Transverse colon (tissue), 4 donors: ENCODE measurements at regions not wholly inside any gene's neighbourhood (a gene's known extent, or its start where the extent isn't known, plus 50 kb on each side); places are given as distances from the start of the nearest gene placed in this dataset.

Source experiments
- DNase-seq: peaks from one replicate; pipeline ENCODE4 v3.0.0-alpha.2; 2019
- H3K27ac ChIP-seq, 4 donors: fragments of 200-600 bp; sonication (generic); 2 replicates each; pipeline ENCODE4 v1.5.1; 2016 to 2018; ENCODE audit warnings: inconsistent platforms in 4 of 4
- H3K27me3 ChIP-seq: fragments of 200-600 bp; sonication (generic); 2 replicates; pipeline ENCODE4 v1.5.1; 2017; ENCODE audit warnings: inconsistent platforms
- H3K36me3 ChIP-seq, 4 donors: fragments of 200-600 bp; sonication (generic); 2 replicates each; pipeline ENCODE4 v1.5.1; 2017 to 2019; ENCODE audit warnings: inconsistent platforms in 4 of 4
- H3K4me1 ChIP-seq, 4 donors: fragments of 200-600 bp; sonication (generic); 2 replicates each; pipeline ENCODE4 v1.5.1; 2017 to 2020; ENCODE audit warnings: inconsistent platforms in 4 of 4
- H3K4me3 ChIP-seq, 4 donors: fragments of 200-600 bp; sonication (generic); 1 replicate in 1 of 4; 2 replicates in 3 of 4; pipeline versions ENCODE4 v1.5.1 to v1.6.1; 2017 to 2019; ENCODE audit warnings: inconsistent platforms in 4 of 4
- H3K9me3 ChIP-seq, 2 donors: fragments of 200-600 bp; sonication (generic); 2 replicates each; pipeline ENCODE4 v1.5.1; 2017 to 2019; ENCODE audit warnings: inconsistent platforms in 2 of 2
- EP300 ChIP-seq: sonication (generic); formaldehyde crosslinking; IDR thresholded peaks from one replicate; pipeline ENCODE4 v1.6.1; 2017; ENCODE audit warnings: antibody characterized with exemption, low read depth
- POLR2A ChIP-seq: fragments of 450-650 bp; IDR thresholded peaks from one replicate; pipeline ENCODE4 v1.6.1; 2016; ENCODE audit warnings: antibody characterized with exemption, mild to moderate bottlenecking, moderate library complexity
- POLR2AphosphoS5 ChIP-seq, 3 donors: sonication (generic); formaldehyde crosslinking; IDR thresholded peaks; one replicate each; pipeline ENCODE4 v1.6.1; 2016; ENCODE audit warnings: antibody characterized with exemption in 3 of 3
- WGBS, 2 donors: methylation state at CpG; one replicate each; pipeline ENCODE4 v1.1.5; 2018; ENCODE audit warnings: low coverage in 1 of 2; 5-methylcytosine and 5-hydroxymethylcytosine counted together
- in situ Hi-C, 4 donors: fragments of 200-750 bp; cut with MboI; loops; one replicate each; pipeline versions ENCODE4 v1.15.0 to v1.15.1; 2017; ENCODE audit warnings: low sequenced_read_pairs in 3 of 4, low pct_ligation_motif_present in 1 of 4, low pct_unique_long_range_greater_than_20kb in 1 of 4
- intact Hi-C: fragments of 100-400 bp; cut with DNase I; formaldehyde crosslinking; loops from one replicate; pipeline ENCODE4 v1.15.1; 2023; ENCODE audit warnings: low total_unique reads
- TF ChIP-seq, protein P1 (sequence below), 5 experiments: fragments of 200-600 bp in 3 of 5; fragments of 450-650 bp in 2 of 5; sonication (generic) in 3 of 5; IDR thresholded peaks; 1 replicate in 2 of 5; 2 replicates in 3 of 5; pipeline ENCODE4 v1.5.1; 2016 to 2017; ENCODE audit warnings: antibody characterized with exemption in 5 of 5, inconsistent platforms in 3 of 5, mild to moderate bottlenecking in 2 of 5, moderate library complexity in 1 of 5

GRCh38 chr1:73701826-73702225 lies 496.1 kb downstream of the LRRIQ3 start:
- H3K4me3 ChIP-seq: no peak overlapping the region
- H3K4me1 ChIP-seq: no peaks in the 10 kb centered on the region
- no peak for DNase-seq
- in situ Hi-C loops (no loop called here), intact Hi-C loops (no loop called here)
- H3K27me3 ChIP-seq: no peaks in the 10 kb centered on the region
- no peaks in the 10 kb centered on the region for H3K9me3 ChIP-seq
- H3K27ac ChIP-seq: no peak overlapping the region
- H3K36me3 ChIP-seq: no peaks in the 10 kb centered on the region
- 50 to 52% methylated on average over 1 of the region's 1 CpG for WGBS, 2 donors
- TF ChIP-seq EP300 (no peak), POLR2A (no peak), POLR2AphosphoS5 (IDR thresholded peaks at IDR 0.05) (no peak)
- TF ChIP-seq, protein P1, sequence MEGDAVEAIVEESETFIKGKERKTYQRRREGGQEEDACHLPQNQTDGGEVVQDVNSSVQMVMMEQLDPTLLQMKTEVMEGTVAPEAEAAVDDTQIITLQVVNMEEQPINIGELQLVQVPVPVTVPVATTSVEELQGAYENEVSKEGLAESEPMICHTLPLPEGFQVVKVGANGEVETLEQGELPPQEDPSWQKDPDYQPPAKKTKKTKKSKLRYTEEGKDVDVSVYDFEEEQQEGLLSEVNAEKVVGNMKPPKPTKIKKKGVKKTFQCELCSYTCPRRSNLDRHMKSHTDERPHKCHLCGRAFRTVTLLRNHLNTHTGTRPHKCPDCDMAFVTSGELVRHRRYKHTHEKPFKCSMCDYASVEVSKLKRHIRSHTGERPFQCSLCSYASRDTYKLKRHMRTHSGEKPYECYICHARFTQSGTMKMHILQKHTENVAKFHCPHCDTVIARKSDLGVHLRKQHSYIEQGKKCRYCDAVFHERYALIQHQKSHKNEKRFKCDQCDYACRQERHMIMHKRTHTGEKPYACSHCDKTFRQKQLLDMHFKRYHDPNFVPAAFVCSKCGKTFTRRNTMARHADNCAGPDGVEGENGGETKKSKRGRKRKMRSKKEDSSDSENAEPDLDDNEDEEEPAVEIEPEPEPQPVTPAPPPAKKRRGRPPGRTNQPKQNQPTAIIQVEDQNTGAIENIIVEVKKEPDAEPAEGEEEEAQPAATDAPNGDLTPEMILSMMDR (IDR thresholded peaks at IDR 0.05): no peak

DNA sequence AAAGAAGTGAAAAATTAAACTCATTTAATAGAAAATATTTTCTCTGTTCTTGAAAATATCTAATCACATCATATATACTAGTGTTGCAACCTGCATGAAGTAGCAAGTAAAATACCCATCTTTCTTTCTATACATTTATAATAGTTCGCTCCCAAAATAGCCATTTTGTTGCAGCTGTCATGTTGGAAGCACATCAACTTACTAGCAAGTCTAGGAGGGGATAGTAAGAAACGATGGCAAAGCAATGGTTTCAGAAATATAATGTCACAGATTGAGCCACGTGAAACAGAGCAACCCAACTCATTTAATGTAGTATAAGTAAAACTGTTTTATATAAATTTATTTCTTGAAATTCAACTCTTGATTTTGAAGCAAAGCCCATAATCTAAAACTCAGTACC lies 521.8 kb downstream of the LRRIQ3 start:
- no peaks in the 10 kb centered on the region for H3K27me3 ChIP-seq
- no peaks in the 10 kb centered on the region for H3K36me3 ChIP-seq
- no peak overlapping the region for H3K4me3 ChIP-seq
- no peak for DNase-seq
- H3K9me3 ChIP-seq: no peaks in the 10 kb centered on the region
- WGBS, 2 donors: 59 to 77% methylated on average over 3 of the region's 3 CpGs
- no peaks in the 10 kb centered on the region for H3K4me1 ChIP-seq
- TF ChIP-seq, protein P1 (IDR thresholded peaks at IDR 0.05): no peak
- TF ChIP-seq EP300: no peak
- no peak for TF ChIP-seq POLR2A
- no peak for TF ChIP-seq POLR2AphosphoS5 (IDR thresholded peaks at IDR 0.05)
- in situ Hi-C loops (no loop called here), intact Hi-C loops (no loop called here)
- H3K27ac ChIP-seq: no peak overlapping the region

DNA sequence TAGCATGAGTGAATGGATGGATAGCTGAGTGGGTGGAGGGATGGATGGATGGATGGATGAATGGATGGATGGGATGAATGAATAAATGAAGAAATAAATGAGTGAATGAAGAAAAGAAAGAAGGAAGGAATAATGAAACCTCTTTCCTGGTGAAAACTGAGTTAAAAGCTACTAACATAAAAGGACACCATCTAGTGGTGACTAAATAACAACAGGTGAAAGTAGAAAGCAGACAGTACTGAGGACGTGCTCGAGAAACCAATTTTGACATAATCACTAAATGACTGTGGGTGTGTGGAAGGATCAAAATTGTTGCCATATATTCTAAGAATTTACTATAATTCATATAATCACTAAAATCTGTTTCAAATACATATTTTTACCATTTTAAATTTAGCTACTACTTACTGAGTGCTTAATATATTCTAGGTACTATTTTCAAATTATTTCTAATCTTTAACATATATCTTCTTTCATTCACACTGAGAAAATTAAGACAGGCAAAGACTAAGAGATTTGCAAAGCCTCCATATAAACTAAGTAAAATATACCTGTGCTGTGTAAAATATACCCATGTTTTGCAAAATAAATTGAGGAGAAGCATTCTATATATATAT lies 522.9 kb downstream of the LRRIQ3 start:
- no peak overlapping the region for H3K27ac ChIP-seq
- DNase-seq: no peak
- TF ChIP-seq EP300: no peak
- TF ChIP-seq, protein P1 (IDR thresholded peaks at IDR 0.05): peak; percentile 44 to 53 (median 47)
- H3K4me3 ChIP-seq: no peak overlapping the region
- no peaks in the 10 kb centered on the region for H3K4me1 ChIP-seq
- H3K27me3 ChIP-seq: no peaks in the 10 kb centered on the region
- 4 to 7% methylated on average over 2 of the region's 2 CpGs for WGBS, 2 donors
- intact Hi-C loops: no loop called here
- no peaks in the 10 kb centered on the region for H3K36me3 ChIP-seq
- H3K9me3 ChIP-seq: no peaks in the 10 kb centered on the region
- in situ Hi-C loops: no loop called here

GRCh38 chr1:73673971-73674370 lies 524.0 kb downstream of the LRRIQ3 start:
- Histone ChIP-seq H3K4me3 (no peak overlapping the region), H3K36me3 (no peaks in the 10 kb centered on the region), H3K9me3 (no peaks in the 10 kb centered on the region), H3K4me1 (no peaks in the 10 kb centered on the region), H3K27ac (no peak overlapping the region), H3K27me3 (no peaks in the 10 kb centered on the region)
- 73 to 91% methylated on average over 1 of the region's 1 CpG for WGBS, 2 donors
- TF ChIP-seq EP300: no peak
- no peak for TF ChIP-seq POLR2A
- TF ChIP-seq, protein P1 (IDR thresholded peaks at IDR 0.05): no peak
- TF ChIP-seq POLR2AphosphoS5 (IDR thresholded peaks at IDR 0.05): no peak
- intact Hi-C loops (no loop called here), in situ Hi-C loops (no loop called here)
- no peak for DNase-seq
